VCaP (cell line): ENCODE measurements at regions not wholly inside any gene's neighbourhood (a gene's known extent, or its start where the extent isn't known, plus 50 kb on each side); places are given as distances from the start of the nearest gene placed in this dataset.
A peak's percentile ranks its signal among the peaks of the same experiment; 100 is the strongest.

Source experiments
- H3K27ac ChIP-seq: fragments of 450-650 bp; 2 replicates; pipeline ENCODE4 v1.5.1; 2017
- TF ChIP-seq, protein P1 (sequence below): fragments of 450-650 bp; conservative IDR thresholded peaks from 2 replicates; pipeline ENCODE4 v1.5.1; 2017; ENCODE audit warnings: mild to moderate bottlenecking, moderate library complexity

DNA sequence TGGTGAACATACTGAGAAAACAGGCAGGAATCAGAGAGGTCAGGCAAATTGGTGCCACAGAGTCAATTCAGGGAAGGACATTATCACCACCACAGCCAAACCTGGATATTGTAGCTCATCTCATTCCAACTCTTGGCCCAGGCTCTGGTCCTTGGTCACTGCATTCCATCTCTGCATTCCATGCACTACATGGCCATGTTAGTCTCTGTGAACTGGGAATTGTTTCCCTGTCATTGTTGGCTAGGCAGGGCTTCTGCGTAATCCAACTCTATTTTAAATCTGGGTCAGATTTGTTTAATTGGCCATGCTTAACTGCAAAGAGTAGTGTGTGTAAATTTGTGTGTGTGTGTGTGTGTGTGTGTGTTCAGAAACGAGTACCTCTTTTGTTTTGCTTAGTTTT lies 837.6 kb upstream of the ADAMTS5 start:
- H3K27ac ChIP-seq, result no peak overlapping the region
- TF ChIP-seq, protein P1, sequence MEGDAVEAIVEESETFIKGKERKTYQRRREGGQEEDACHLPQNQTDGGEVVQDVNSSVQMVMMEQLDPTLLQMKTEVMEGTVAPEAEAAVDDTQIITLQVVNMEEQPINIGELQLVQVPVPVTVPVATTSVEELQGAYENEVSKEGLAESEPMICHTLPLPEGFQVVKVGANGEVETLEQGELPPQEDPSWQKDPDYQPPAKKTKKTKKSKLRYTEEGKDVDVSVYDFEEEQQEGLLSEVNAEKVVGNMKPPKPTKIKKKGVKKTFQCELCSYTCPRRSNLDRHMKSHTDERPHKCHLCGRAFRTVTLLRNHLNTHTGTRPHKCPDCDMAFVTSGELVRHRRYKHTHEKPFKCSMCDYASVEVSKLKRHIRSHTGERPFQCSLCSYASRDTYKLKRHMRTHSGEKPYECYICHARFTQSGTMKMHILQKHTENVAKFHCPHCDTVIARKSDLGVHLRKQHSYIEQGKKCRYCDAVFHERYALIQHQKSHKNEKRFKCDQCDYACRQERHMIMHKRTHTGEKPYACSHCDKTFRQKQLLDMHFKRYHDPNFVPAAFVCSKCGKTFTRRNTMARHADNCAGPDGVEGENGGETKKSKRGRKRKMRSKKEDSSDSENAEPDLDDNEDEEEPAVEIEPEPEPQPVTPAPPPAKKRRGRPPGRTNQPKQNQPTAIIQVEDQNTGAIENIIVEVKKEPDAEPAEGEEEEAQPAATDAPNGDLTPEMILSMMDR, result no peak

DNA sequence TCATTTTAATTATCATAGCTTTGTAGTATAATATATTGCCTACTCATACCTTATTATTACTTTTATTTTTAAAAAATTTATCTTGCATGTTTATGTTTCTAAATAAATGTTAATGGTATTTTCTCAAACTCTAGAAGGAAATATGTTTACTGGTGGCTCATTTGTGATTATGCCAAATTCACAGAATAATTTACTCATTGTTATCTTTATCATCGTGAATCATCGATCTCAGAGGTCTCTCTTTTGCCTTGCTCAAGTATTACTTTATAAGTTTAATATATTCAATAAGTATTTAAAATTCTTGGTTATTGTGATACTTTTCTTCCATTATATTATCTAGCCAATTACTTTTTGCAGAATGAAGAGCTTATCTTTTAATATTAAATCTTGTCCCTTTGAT lies 836.7 kb upstream of the ADAMTS5 start:
- no peak overlapping the region for H3K27ac ChIP-seq
- TF ChIP-seq, protein P1, result no peak

DNA sequence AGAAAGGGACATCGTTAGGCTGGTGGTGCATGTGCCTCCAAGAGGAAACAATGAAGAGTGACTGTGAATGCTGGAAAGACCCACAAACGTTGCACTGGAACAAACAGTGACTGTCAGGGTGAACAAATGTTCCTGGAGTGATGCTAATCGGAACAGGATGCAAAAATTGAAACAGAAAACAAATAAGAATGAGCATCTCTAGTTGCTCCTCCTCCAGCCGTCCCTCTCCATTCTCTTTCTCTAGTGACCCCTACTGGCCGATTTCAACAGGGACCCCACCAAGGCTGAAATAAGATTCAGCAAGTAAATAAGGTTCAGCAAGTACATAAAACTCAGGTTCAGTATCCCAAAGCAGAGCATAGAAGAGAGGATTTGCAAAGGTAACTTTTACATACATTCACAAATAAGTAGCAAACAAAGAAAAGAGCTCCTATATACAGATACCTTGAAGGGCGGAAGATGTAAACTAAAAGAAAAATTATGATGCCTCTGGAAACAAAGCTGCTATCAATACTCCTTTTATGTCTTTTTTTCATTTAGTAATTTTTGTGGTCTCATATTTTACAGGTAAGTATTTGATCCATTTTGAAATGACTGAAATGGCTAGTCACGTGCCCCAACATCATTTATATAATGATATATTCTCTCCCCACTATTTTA lies 836.1 kb upstream of the ADAMTS5 start:
- H3K27ac ChIP-seq, result no peak overlapping the region
- TF ChIP-seq, protein P1, result peak; percentile 75

DNA sequence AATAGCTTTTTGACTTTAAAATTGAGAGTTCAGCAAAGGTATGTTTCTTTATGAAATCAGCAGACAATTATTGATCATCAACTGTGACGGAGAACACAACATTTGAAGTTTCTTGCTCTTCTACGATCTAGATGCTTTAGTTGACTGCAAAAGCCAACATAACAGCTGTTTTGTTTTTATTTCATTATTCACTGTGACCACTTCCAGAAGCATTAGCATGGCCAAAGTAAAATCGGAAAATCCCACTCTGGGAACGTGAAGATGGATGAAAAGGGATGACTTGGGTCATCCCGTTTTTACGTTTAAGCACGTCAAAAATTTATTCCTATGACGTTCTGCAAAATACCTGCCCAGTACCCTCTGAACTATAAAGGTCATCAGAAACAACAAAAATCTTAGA lies 833.0 kb upstream of the ADAMTS5 start:
- TF ChIP-seq, protein P1, result no peak

DNA sequence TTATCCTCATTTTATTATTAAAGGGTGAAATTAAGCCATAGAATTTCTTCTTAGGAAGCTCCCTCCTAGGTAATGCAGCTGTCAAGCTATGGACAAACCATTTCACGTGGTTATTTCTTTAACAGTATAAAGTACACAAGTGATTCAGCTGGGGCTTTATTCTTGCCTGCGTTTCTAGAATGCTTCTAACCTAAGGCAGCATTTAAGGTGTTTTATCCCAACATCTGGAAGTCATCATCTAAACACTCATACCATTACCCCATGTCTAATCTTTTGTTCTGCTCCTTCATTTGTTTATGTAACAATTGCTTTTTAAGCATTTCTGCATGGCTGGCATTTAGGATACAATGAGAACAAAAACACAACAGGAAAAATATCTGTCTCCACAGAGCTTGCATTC lies 829.2 kb upstream of the ADAMTS5 start:
- TF ChIP-seq, protein P1, result no peak
- H3K27ac ChIP-seq, result no peak overlapping the region

More for the DNA sequence above, 833.0 kb upstream of the ADAMTS5 start:
- no peak overlapping the region for H3K27ac ChIP-seq

DNA sequence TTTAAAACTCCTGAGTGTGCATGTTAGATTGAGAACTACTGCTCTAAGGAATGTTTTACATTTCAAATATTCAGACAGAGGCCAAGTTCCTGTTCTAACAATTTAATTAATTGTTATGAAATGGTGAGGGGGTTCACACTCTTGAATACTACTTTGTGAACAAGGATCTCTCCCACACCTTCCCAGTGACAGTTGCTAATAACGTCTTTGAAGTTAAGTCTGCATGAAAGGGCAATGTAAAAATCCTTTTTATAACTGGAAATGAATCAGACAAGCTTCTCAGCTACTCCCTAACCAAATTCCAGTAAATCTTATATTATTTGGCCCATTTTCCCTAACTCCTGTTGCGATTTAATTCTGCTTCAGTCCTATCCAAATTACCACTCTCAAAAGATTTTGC lies 828.5 kb upstream of the ADAMTS5 start:
- TF ChIP-seq, protein P1, result no peak
- H3K27ac ChIP-seq, result no peak overlapping the region

DNA sequence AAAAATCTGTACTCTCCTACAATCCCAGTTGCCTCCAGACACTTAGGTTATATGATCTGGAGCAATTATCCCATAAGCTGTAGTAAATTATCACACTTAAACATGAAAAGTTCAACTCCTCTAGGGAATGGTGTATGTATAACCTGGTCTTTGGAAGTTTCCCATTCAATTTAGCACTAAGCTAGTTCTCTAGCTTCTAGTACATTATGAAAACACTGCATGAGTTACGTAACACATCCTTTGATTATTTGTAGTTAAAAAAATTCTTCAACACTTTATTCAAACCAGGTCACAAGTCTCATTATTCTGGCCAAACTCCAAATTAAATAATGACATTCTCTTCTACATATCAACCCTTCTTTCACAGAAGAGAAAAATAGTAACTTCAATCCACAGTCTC lies 827.0 kb upstream of the ADAMTS5 start:
- H3K27ac ChIP-seq, result no peak overlapping the region
- TF ChIP-seq, protein P1, result no peak
